ENCODE measurements at regions not wholly inside any gene's neighbourhood (a gene's known extent, or its start where the extent isn't known, plus 50 kb on each side); places are given as distances from the start of the nearest gene placed in this dataset.

- TF ChIP-seq, protein P1, sequence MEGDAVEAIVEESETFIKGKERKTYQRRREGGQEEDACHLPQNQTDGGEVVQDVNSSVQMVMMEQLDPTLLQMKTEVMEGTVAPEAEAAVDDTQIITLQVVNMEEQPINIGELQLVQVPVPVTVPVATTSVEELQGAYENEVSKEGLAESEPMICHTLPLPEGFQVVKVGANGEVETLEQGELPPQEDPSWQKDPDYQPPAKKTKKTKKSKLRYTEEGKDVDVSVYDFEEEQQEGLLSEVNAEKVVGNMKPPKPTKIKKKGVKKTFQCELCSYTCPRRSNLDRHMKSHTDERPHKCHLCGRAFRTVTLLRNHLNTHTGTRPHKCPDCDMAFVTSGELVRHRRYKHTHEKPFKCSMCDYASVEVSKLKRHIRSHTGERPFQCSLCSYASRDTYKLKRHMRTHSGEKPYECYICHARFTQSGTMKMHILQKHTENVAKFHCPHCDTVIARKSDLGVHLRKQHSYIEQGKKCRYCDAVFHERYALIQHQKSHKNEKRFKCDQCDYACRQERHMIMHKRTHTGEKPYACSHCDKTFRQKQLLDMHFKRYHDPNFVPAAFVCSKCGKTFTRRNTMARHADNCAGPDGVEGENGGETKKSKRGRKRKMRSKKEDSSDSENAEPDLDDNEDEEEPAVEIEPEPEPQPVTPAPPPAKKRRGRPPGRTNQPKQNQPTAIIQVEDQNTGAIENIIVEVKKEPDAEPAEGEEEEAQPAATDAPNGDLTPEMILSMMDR (conservative IDR thresholded peaks at IDR 0.05 in 1 of 2, IDR thresholded peaks at IDR 0.05 in 1 of 2; ENCODE audit: extremely low read depth in 1 of 2, insufficient read depth in 1 of 2, low read depth in 1 of 2, low read length in 2 of 2), result no peak
- TF ChIP-seq EZH2 (IDR thresholded peaks at IDR 0.05; ENCODE audit: borderline replicate concordance, low read length), result no peak
Observed at GRCh38 chr13:58528351-58528750, 896.8 kb downstream of the PCDH17 start.

All from mammary epithelial cell (primary cell).